MCF 10A (cell line): ENCODE measurements at regions not wholly inside any gene's neighbourhood (a gene's known extent, or its start where the extent isn't known, plus 50 kb on each side); places are given as distances from the start of the nearest gene placed in this dataset.

ENCODE experiments used
- BruUV-seq: library from RNA; stranded (reverse); fragments of 400-500 nt; replicated peaks from 2 replicates; lab custom pipeline; 2021; lab: Mats Ljungman, UMichigan
- CTCF ChIA-PET: fragments of 300-600 bp; sonication (Branson Sonifier 250); formaldehyde crosslinking; extraction: SDS; loops from one replicate; lab custom pipeline; 2021; ENCODE audit warnings: antibody characterized with exemption, inconsistent platforms; lab: Yijun Ruan, JAX
- POLR2A ChIA-PET: fragments of 300-600, 350-650 bp; sonication (Branson Sonifier 250); formaldehyde crosslinking; extraction: SDS; loops from one replicate; lab custom pipeline; 2020; ENCODE audit warnings: antibody characterized with exemption, inconsistent platforms; lab: Yijun Ruan, JAX
- DNase-seq: peaks from one replicate; pipeline ENCODE4 v3.0.0-alpha.2; 2018; ENCODE audit not compliant: unreplicated experiment
- H3K27ac Mint-ChIP-seq: one replicate; pipeline ENCODE4 v1.8.0; 2022; ENCODE audit warnings: mild to moderate bottlenecking, low read depth, mixed read lengths; ENCODE audit not compliant: unreplicated experiment
- H3K27me3 Mint-ChIP-seq: one replicate; pipeline ENCODE4 v1.8.0; 2022; ENCODE audit warnings: mixed read lengths; ENCODE audit not compliant: insufficient read depth, unreplicated experiment
- H3K36me3 Mint-ChIP-seq: one replicate; pipeline ENCODE4 v1.8.0; 2022; ENCODE audit warnings: mild to moderate bottlenecking, moderate library complexity, mixed read lengths; ENCODE audit not compliant: insufficient read depth, unreplicated experiment
- H3K4me1 Mint-ChIP-seq: one replicate; pipeline ENCODE4 v1.8.0; 2022; ENCODE audit warnings: mixed read lengths; ENCODE audit not compliant: insufficient read depth, unreplicated experiment
- H3K4me3 Mint-ChIP-seq: one replicate; pipeline ENCODE4 v1.8.0; 2022; ENCODE audit warnings: mild to moderate bottlenecking, moderate library complexity, mixed read lengths; ENCODE audit not compliant: unreplicated experiment
- H3K9me3 Mint-ChIP-seq: one replicate; pipeline ENCODE4 v1.8.0; 2022; ENCODE audit warnings: mixed read lengths; ENCODE audit not compliant: unreplicated experiment
- CTCF ChIP-seq: fragments of 200-600 bp; IDR thresholded peaks from one replicate; pipeline ENCODE4 v1.8.0; 2022; ENCODE audit warnings: antibody characterized with exemption, mild to moderate bottlenecking; ENCODE audit not compliant: unreplicated experiment
- intact Hi-C: fragments of 100-400 bp; cut with micrococcal nuclease; formaldehyde crosslinking; loops from 2 replicates; pipeline ENCODE4 v1.14.1; 2022

GRCh38 chr1:68324316-68324715 is 92.0 kb upstream of the WLS start:
- DNase-seq = no peak
- no peak overlapping the region for H3K27ac Mint-ChIP-seq
- H3K27me3 Mint-ChIP-seq = no peaks in the 10 kb centered on the region
- TF ChIP-seq CTCF = no peak
- POLR2A ChIA-PET = no interaction called here
- CTCF ChIA-PET = interaction anchor here (0.5 to 0.7 kb wide), 3 partner anchors 22 to 796 kb away, joined by 3 read pairs; no protein-coding TSS in a partner anchor
- no peaks in the 10 kb centered on the region for H3K36me3 Mint-ChIP-seq
- H3K4me3 Mint-ChIP-seq = no peak overlapping the region
- H3K4me1 Mint-ChIP-seq = peaks cover 18% of the 10 kb centered on the region
- H3K9me3 Mint-ChIP-seq = no peaks in the 10 kb centered on the region
- intact Hi-C loops = no loop called here
- BruUV-seq = no TSS peak

GRCh38 chr1:68322837-68323687 is 90.7 kb upstream of the WLS start:
- ChIA-PET POLR2A (no interaction called here), CTCF (interaction anchor here (0.5 to 1.4 kb wide), 2 partner anchors 19 to 56 kb away, joined by 3 to 6 read pairs; no protein-coding TSS in a partner anchor)
- intact Hi-C loops = no loop called here
- no TSS peak for BruUV-seq
- no peaks in the 10 kb centered on the region for H3K27me3 Mint-ChIP-seq
- peak; percentile 39 for DNase-seq
- no peaks in the 10 kb centered on the region for H3K36me3 Mint-ChIP-seq
- H3K4me1 Mint-ChIP-seq = peaks cover 15% of the 10 kb centered on the region
- no peaks in the 10 kb centered on the region for H3K9me3 Mint-ChIP-seq
- H3K27ac Mint-ChIP-seq = peak overlapping the region; percentile 6
- no peak for TF ChIP-seq CTCF
- H3K4me3 Mint-ChIP-seq = no peak overlapping the region

GRCh38 chr1:68322096-68322495 is 89.8 kb upstream of the WLS start:
- DNase-seq = no peak
- TF ChIP-seq CTCF = no peak
- no peaks in the 10 kb centered on the region for H3K36me3 Mint-ChIP-seq
- intact Hi-C loops = no loop called here
- H3K9me3 Mint-ChIP-seq = no peaks in the 10 kb centered on the region
- ChIA-PET CTCF (interaction anchor here (1.4 kb wide), 1 partner anchor 20 kb away, joined by 6 read pairs; no protein-coding TSS in a partner anchor), POLR2A (no interaction called here)
- peaks cover 7% of the 10 kb centered on the region for H3K4me1 Mint-ChIP-seq
- no peak overlapping the region for H3K4me3 Mint-ChIP-seq
- H3K27me3 Mint-ChIP-seq = no peaks in the 10 kb centered on the region
- no TSS peak for BruUV-seq
- no peak overlapping the region for H3K27ac Mint-ChIP-seq

- intact Hi-C loops = no loop called here
- Mint-ChIP-seq H3K4me1 (peaks cover 6% of the 10 kb centered on the region), H3K36me3 (no peaks in the 10 kb centered on the region), H3K4me3 (no peak overlapping the region), H3K27ac (no peak overlapping the region), H3K9me3 (no peaks in the 10 kb centered on the region), H3K27me3 (no peaks in the 10 kb centered on the region)
- ChIA-PET CTCF (interaction anchor here (0.6 to 1.7 kb wide), 6 partner anchors 12 to 264 kb away, joined by 3 to 9 read pairs (median 3); no protein-coding TSS in a partner anchor), POLR2A (interaction anchor here (0.7 kb wide), 1 partner anchor 147 kb away, joined by 5 read pairs; no protein-coding TSS in a partner anchor)
- BruUV-seq = no TSS peak
- no peak for TF ChIP-seq CTCF
- DNase-seq = no peak
Observed at GRCh38 chr1:68321084-68321685, 88.9 kb upstream of the WLS start.
